ENCODE measurements at regions not wholly inside any gene's neighbourhood (a gene's known extent, or its start where the extent isn't known, plus 50 kb on each side); places are given as distances from the start of the nearest gene placed in this dataset.
"Not testable (repeated sequence)": the region's sequence is repeated elsewhere in the genome, so short reads cannot be mapped to it uniquely, and the experiment has no call there.

GRCh38 chr18:43830303-43830702 lies 553.0 kb upstream of the SYT4 start:
- DNase-seq (ENCODE audit: low read depth), result no peak
- TF ChIP-seq MAX (IDR thresholded peaks at IDR 0.05; ENCODE audit: low read depth, low read length) (no peak), MYC (IDR thresholded peaks at IDR 0.05; ENCODE audit: low read depth, low read length) (no peak), CTCF (IDR thresholded peaks at IDR 0.05; ENCODE audit: low read depth, low read length) (no peak), POLR2A (IDR thresholded peaks at IDR 0.05; ENCODE audit: extremely low read depth, insufficient read length) (no peak)
- no peak overlapping the region for H3K4me3 ChIP-seq (ENCODE audit: low read depth, low read length)

- no peak overlapping the region for H3K4me3 ChIP-seq (ENCODE audit: low read depth, low read length)
- TF ChIP-seq MYC (IDR thresholded peaks at IDR 0.05; ENCODE audit: low read depth, low read length) (no peak), MAX (IDR thresholded peaks at IDR 0.05; ENCODE audit: low read depth, low read length) (no peak), CTCF (IDR thresholded peaks at IDR 0.05; ENCODE audit: low read depth, low read length) (no peak), POLR2A (IDR thresholded peaks at IDR 0.05; ENCODE audit: extremely low read depth, insufficient read length) (no peak)
- DNase-seq (ENCODE audit: low read depth), result no peak
Observed at GRCh38 chr18:43830947-43831346, 553.7 kb upstream of the SYT4 start.

GRCh38 chr18:43846299-43846698 lies 569.0 kb upstream of the SYT4 start:
- TF ChIP-seq CTCF (IDR thresholded peaks at IDR 0.05; ENCODE audit: low read depth, low read length), result no peak
- no peak for TF ChIP-seq POLR2A (IDR thresholded peaks at IDR 0.05; ENCODE audit: extremely low read depth, insufficient read length)
- TF ChIP-seq MAX (IDR thresholded peaks at IDR 0.05; ENCODE audit: low read depth, low read length), result no peak
- TF ChIP-seq MYC (IDR thresholded peaks at IDR 0.05; ENCODE audit: low read depth, low read length), result no peak
- no peak overlapping the region for H3K4me3 ChIP-seq (ENCODE audit: low read depth, low read length)
- DNase-seq (ENCODE audit: low read depth), result no peak

- DNase-seq (ENCODE audit: low read depth), result no peak
Observed at GRCh38 chr18:43847164-43848091, 570.1 kb upstream of the SYT4 start.

GRCh38 chr18:43849831-43850230 lies 572.5 kb upstream of the SYT4 start:
- not testable (repeated sequence) for H3K4me3 ChIP-seq (ENCODE audit: low read depth, low read length)

More at GRCh38 chr18:43847164-43848091, 570.1 kb upstream of the SYT4 start:
- H3K4me3 ChIP-seq (ENCODE audit: low read depth, low read length), result no peak overlapping the region
- TF ChIP-seq CTCF (IDR thresholded peaks at IDR 0.05; ENCODE audit: low read depth, low read length) (no peak), POLR2A (IDR thresholded peaks at IDR 0.05; ENCODE audit: extremely low read depth, insufficient read length) (no peak), MAX (IDR thresholded peaks at IDR 0.05; ENCODE audit: low read depth, low read length) (no peak), MYC (IDR thresholded peaks at IDR 0.05; ENCODE audit: low read depth, low read length) (no peak)

GRCh38 chr18:43855376-43855775 lies 578.1 kb upstream of the SYT4 start:
- H3K4me3 ChIP-seq (ENCODE audit: low read depth, low read length), result no peak overlapping the region
- TF ChIP-seq POLR2A (IDR thresholded peaks at IDR 0.05; ENCODE audit: extremely low read depth, insufficient read length) (no peak), MAX (IDR thresholded peaks at IDR 0.05; ENCODE audit: low read depth, low read length) (no peak), MYC (IDR thresholded peaks at IDR 0.05; ENCODE audit: low read depth, low read length) (no peak), CTCF (IDR thresholded peaks at IDR 0.05; ENCODE audit: low read depth, low read length) (no peak)
- no peak for DNase-seq (ENCODE audit: low read depth)

More at GRCh38 chr18:43849831-43850230, 572.5 kb upstream of the SYT4 start:
- not testable (repeated sequence) for DNase-seq (ENCODE audit: low read depth)
